Dermis microvascular lymphatic vessel endothelial cell (primary cell): ENCODE measurements at regions not wholly inside any gene's neighbourhood (a gene's known extent, or its start where the extent isn't known, plus 50 kb on each side); places are given as distances from the start of the nearest gene placed in this dataset.
A peak's percentile ranks its signal among the peaks of the same experiment; 100 is the strongest.
"Not testable (repeated sequence)": the region's sequence is repeated elsewhere in the genome, so short reads cannot be mapped to it uniquely, and the experiment has no call there.

ENCODE experiments used
- DNase-seq, 2 donors: peaks; one replicate each; pipeline versions ENCODE4 v3.0.0 to v3.0.0-alpha.2; 2010; ENCODE audit warnings: low read depth in 2 of 2

DNA sequence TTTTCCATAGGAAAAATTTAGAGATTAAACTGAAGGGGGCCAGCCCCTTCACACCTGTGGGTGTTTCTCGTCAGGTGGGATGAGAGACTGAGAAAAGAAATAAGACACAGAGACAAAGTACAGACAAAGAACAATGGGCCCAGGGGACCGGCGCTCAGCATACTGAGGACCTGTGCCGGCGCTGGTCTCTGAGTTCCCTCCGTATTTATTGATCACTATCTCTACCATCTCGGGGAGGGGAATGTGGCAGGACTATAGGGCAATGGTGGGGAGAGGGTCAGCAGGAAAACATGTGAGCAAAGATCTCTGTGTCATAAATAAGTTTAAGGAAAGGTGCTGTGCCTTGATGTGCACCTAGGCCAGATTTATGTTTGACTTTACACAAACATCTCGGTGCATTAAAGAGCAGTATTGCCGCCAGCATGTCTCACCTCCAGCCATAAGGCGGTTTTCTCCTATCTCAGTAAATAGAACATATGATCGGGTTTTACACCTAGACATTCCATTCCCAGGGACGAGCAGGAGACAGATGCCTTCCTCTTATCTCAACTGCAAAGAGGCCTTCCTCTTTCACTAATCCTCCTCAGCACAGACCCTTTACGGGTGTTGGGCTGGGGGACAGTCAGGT is 494.7 kb downstream of the IGSF11 start:
- DNase-seq = not testable (repeated sequence)

DNA sequence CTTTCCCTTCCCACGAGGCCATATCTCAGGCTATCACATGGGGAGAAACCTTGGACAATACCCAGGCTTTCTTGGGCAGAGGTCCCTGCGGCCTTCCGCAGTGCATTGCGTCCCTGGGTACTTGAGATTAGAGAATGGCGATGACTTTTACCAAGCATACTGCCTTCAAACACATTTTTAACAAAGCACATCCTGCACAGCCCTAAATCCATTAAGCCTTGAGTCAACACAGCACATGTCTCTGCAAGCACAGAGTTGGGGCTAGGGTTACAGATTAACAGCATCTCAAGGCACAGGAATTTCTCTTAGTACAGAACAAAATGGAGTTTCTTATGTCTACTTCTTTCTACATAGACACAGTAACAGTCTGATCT is 494.2 kb downstream of the IGSF11 start:
- DNase-seq = not testable (repeated sequence)

DNA sequence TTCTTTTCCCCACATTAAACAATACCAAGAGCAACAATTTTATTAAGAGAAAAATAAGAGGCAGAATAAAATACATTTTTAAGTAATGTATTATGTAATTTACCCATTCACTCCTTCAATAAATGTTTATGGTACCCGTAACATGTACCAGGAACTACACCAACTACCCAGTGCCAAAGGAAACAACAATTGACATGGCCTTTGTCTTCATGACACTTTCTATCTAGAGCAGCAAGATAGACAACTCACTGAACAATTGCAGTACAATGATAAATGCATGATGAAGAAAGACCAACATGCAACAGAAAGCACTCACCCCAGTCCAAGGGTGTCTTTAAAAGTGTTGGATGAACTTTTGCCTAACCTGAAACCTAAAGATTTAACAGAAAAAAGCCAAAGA is 493.8 kb downstream of the IGSF11 start:
- DNase-seq = no peak

GRCh38 chr3:118541796-118542195 is 492.9 kb downstream of the IGSF11 start:
- no peak for DNase-seq

GRCh38 chr3:118543832-118544231 is 490.8 kb downstream of the IGSF11 start:
- DNase-seq = no peak

GRCh38 chr3:118544458-118544857 is 490.2 kb downstream of the IGSF11 start:
- no peak for DNase-seq

GRCh38 chr3:118548434-118548833 is 486.2 kb downstream of the IGSF11 start:
- peak in 1 of 2 donors; percentile 12 for DNase-seq

GRCh38 chr3:118550122-118550521 is 484.5 kb downstream of the IGSF11 start:
- peak in 1 of 2 donors; percentile 40 for DNase-seq

GRCh38 chr3:118550556-118550955 is 484.1 kb downstream of the IGSF11 start:
- DNase-seq = no peak

DNA sequence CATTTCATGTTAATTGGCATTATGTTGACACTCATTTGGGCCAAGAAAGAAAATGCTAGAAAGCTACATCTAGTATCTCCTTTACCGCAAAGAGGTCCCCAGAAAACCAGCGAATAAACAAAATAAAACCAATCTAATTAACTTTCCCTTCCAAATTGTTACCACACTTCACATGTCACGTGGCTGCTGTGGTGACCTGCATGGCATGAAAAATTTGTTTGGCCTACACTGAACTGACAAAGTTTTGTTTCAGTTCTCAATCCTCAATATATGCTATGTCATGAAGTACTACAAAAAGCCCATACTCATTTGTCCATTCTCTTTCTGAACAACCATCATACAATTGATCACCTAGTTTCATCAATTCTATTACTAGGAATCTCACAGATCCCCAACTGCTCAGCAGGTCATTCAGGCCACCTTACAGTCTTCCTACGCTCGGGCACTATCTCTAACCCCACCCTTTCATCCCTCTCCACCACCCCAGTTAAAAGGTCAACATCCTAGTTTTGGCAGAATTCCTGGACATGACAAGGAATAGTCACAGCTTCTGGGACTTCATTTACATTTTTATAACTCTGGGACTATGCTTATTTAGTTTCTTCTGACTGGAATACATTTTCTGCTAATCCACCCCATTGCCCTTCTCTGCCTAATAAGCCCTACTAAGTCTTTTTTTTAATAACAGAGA is 480.4 kb downstream of the IGSF11 start:
- DNase-seq = no peak

GRCh38 chr3:118556983-118557382 is 477.7 kb downstream of the IGSF11 start:
- DNase-seq = no peak

- DNase-seq = no peak
These were observed 477.1 kb downstream of the IGSF11 start for GRCh38 chr3:118557513-118557912.

GRCh38 chr3:118559286-118559685 is 475.4 kb downstream of the IGSF11 start:
- DNase-seq = peak in 1 of 2 donors; percentile 9

DNA sequence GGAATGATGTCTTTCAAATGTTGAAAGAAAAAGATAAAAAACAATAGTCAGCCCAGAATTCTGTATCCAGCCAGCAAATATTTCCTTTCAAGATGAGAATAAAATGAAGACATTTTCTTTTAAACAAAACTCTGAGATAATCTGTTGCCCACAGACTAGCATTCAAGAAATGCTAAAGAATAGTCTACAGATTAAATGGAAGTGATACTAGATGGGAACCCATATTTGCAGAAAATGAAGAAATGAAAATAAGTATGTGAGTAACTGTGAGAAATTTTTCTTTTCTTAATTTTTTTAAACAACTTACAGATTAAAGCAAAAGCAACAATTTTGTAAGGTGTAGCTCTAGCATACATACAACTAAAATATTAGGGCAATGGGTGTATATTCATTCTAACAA is 469.8 kb downstream of the IGSF11 start:
- DNase-seq = no peak

- no peak for DNase-seq
These were observed 460.7 kb downstream of the IGSF11 start for GRCh38 chr3:118573912-118574311.

GRCh38 chr3:118577055-118577777 is 457.4 kb downstream of the IGSF11 start:
- no peak for DNase-seq

DNA sequence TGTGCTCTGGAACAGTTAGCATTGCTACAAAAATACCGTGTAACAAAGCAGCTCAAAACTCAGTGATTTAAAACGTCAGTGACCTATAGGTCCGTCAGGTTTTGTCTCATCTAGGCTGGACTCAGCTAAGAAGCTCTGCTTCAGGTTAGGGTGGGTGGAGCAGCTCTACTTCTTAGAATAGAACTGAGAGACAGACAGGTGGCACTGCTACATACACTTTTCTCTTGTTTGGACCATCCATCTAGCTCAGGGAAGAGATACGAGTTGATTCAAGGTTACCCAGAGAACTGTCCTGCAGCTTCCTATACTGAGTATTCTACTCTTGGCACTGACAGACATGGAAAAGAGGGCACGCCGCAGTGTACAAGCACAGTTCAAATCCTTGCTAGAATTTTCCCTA is 456.1 kb downstream of the IGSF11 start:
- no peak for DNase-seq

- no peak for DNase-seq
These were observed 447.5 kb downstream of the IGSF11 start for GRCh38 chr3:118587037-118587741.

- DNase-seq = no peak
These were observed 446.8 kb downstream of the IGSF11 start for GRCh38 chr3:118587847-118588246.

GRCh38 chr3:118593277-118593670 is 441.4 kb downstream of the IGSF11 start:
- DNase-seq = no peak

DNA sequence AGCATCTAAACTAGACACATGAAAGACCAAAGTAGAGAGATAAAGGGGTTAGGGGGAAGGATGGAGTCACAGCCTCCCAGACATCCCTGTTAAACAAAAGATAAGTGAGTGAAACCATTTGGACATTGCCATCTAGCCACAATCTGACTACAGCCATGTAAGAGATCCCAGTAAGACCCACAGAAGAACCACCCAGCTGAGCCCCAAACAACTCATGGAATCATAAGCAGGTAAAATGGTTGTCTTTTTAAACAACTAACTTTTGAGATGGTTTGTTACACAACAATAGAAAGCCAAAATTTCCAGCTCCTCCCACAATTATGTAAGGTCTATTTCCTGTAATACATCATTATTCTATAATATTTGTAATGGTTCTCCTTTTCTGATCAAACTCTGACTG is 437.5 kb downstream of the IGSF11 start:
- no peak for DNase-seq
